GM18517 (cell line): ENCODE measurements at regions not wholly inside any gene's neighbourhood (a gene's known extent, or its start where the extent isn't known, plus 50 kb on each side); places are given as distances from the start of the nearest gene placed in this dataset.

ENCODE experiments used
- ATAC-seq: cut with Tn5 transposase; IDR thresholded peaks from one replicate; pipeline ENCODE4 v1.9.1; 2021; ENCODE audit warnings: mild to moderate bottlenecking, moderate library complexity; ENCODE audit not compliant: unreplicated experiment

GRCh38 chr1:42096554-42096953 lies 56.7 kb upstream of the GUCA2B start:
- no peak for ATAC-seq

- no peak for ATAC-seq
Measured at GRCh38 chr1:42089246-42089645, 64.0 kb upstream of the GUCA2B start.

GRCh38 chr1:42086146-42086545 lies 67.1 kb upstream of the GUCA2B start:
- no peak for ATAC-seq

GRCh38 chr1:42085596-42085995 lies 67.6 kb upstream of the GUCA2B start:
- no peak for ATAC-seq

- ATAC-seq = no peak
Measured at GRCh38 chr1:42081475-42081874, 71.7 kb upstream of the GUCA2B start.

GRCh38 chr1:42075179-42075578 lies 78.0 kb upstream of the GUCA2B start:
- ATAC-seq = no peak

- no peak for ATAC-seq
Measured at GRCh38 chr1:42070996-42071395, 82.2 kb upstream of the GUCA2B start.

- ATAC-seq = no peak
Measured at GRCh38 chr1:42057800-42058199, 95.4 kb upstream of the GUCA2B start.

- ATAC-seq = no peak
Measured at GRCh38 chr1:42056460-42056859, 96.8 kb upstream of the GUCA2B start.

GRCh38 chr1:42055061-42055460 lies 98.1 kb upstream of the GUCA2B start:
- no peak for ATAC-seq

- ATAC-seq = no peak
Measured at GRCh38 chr1:42052072-42052699, 101.0 kb upstream of the GUCA2B start.

- no peak for ATAC-seq
Measured at GRCh38 chr1:42047508-42047880, 105.7 kb upstream of the GUCA2B start.

GRCh38 chr1:42046761-42047507 lies 106.3 kb upstream of the GUCA2B start:
- ATAC-seq = no peak

GRCh38 chr1:42044346-42044745 lies 108.9 kb upstream of the GUCA2B start:
- ATAC-seq = no peak

GRCh38 chr1:42043811-42044210 lies 109.4 kb upstream of the GUCA2B start:
- no peak for ATAC-seq

- no peak for ATAC-seq
Measured at GRCh38 chr1:42043182-42043581, 110.0 kb upstream of the GUCA2B start.

- ATAC-seq = no peak
Measured at GRCh38 chr1:42041031-42041430, 112.2 kb upstream of the GUCA2B start.

- no peak for ATAC-seq
Measured at GRCh38 chr1:42040159-42040558, 113.1 kb upstream of the GUCA2B start.

- ATAC-seq = no peak
Measured at GRCh38 chr1:42038261-42038660, 114.9 kb upstream of the GUCA2B start.

- ATAC-seq = no peak
Measured at GRCh38 chr1:42037586-42037985, 115.6 kb upstream of the GUCA2B start.

GRCh38 chr1:42037161-42037560 lies 116.0 kb upstream of the GUCA2B start:
- ATAC-seq = no peak

GRCh38 chr1:42035830-42036604 lies 117.2 kb upstream of the GUCA2B start:
- ATAC-seq = peak; percentile 87
